SK-N-SH treated with all-trans-retinoic acid at 6 μM for 48 hours (cell line): ENCODE measurements at regions not wholly inside any gene's neighbourhood (a gene's known extent, or its start where the extent isn't known, plus 50 kb on each side); places are given as distances from the start of the nearest gene placed in this dataset.

ENCODE experiments used
- ATAC-seq: fragments of 200-7000 bp; cut with Tn5 transposase; 3 replicates; pipeline ENCODE4 v1.9.1; 2020; ENCODE audit warnings: mild to moderate bottlenecking, moderate library complexity
- ARNTL ChIP-seq: fragments of 450-650 bp; formaldehyde crosslinking; IDR thresholded peaks from 2 replicates; pipeline ENCODE4 v1.5.0; 2020; ENCODE audit warnings: low read depth, mild to moderate bottlenecking, moderate library complexity, borderline replicate concordance
- BACH2 ChIP-seq: fragments of 250-450 bp; sonication (Bioruptor Pico); IDR thresholded peaks from 2 replicates; pipeline ENCODE4 v1.9.0; 2021; ENCODE audit warnings: mild to moderate bottlenecking, borderline replicate concordance
- CREB5 ChIP-seq: fragments of 250-450 bp; sonication (Bioruptor Pico); IDR thresholded peaks from 2 replicates; pipeline ENCODE4 v1.5.1; 2020; ENCODE audit warnings: low read depth, mild to moderate bottlenecking, moderate library complexity
- CSDC2 ChIP-seq: fragments of 250-450 bp; sonication (Bioruptor Pico); IDR thresholded peaks from 2 replicates; pipeline ENCODE4 v1.5.0; 2020; ENCODE audit warnings: mild to moderate bottlenecking, moderate library complexity
- CSRNP3 ChIP-seq: fragments of 250-450 bp; sonication (Bioruptor Pico); IDR thresholded peaks from 2 replicates; pipeline ENCODE4 v1.5.1; 2021; ENCODE audit warnings: mild to moderate bottlenecking, moderate library complexity
- ESRRG ChIP-seq: fragments of 250-450 bp; sonication (Bioruptor Pico); IDR thresholded peaks from 2 replicates; pipeline ENCODE4 v1.6.1; 2021; ENCODE audit warnings: mild to moderate bottlenecking
- ISL1 ChIP-seq: fragments of 250-450 bp; sonication (Bioruptor Pico); IDR thresholded peaks from 2 replicates; pipeline ENCODE4 v2.1.2; 2022; ENCODE audit warnings: mild to moderate bottlenecking, moderate library complexity
- PATZ1 ChIP-seq: fragments of 250-450 bp; sonication (Bioruptor Pico); IDR thresholded peaks from 2 replicates; pipeline ENCODE4 v1.8.0; 2020; ENCODE audit warnings: mild to moderate bottlenecking, moderate library complexity, borderline replicate concordance
- POU6F1 ChIP-seq: fragments of 250-450 bp; sonication (Bioruptor Pico); IDR thresholded peaks from 2 replicates; pipeline ENCODE4 v1.8.0; 2021; ENCODE audit warnings: low read depth, mild to moderate bottlenecking, moderate library complexity, borderline replicate concordance
- SNAI2 ChIP-seq: fragments of 250-450 bp; sonication (Bioruptor Pico); IDR thresholded peaks from 2 replicates; pipeline ENCODE4 v1.5.0; 2020; ENCODE audit warnings: mild to moderate bottlenecking, moderate library complexity
- TCF4 ChIP-seq: fragments of 250-450 bp; sonication (Bioruptor Pico); IDR thresholded peaks from 2 replicates; pipeline ENCODE4 v1.8.0; 2021; ENCODE audit warnings: mild to moderate bottlenecking, moderate library complexity, borderline replicate concordance
- TOX ChIP-seq: fragments of 250-450 bp; sonication (Bioruptor Pico); IDR thresholded peaks from 2 replicates; pipeline ENCODE4 v1.8.0; 2021; ENCODE audit warnings: mild to moderate bottlenecking, moderate library complexity, borderline replicate concordance
- TSHZ2 ChIP-seq: fragments of 250-450 bp; sonication (Bioruptor Pico); IDR thresholded peaks from 2 replicates; pipeline ENCODE4 v1.5.0; 2020; ENCODE audit warnings: mild to moderate bottlenecking, moderate library complexity
- ZC3H10 ChIP-seq: fragments of 250-450 bp; sonication (Bioruptor Pico); IDR thresholded peaks from 2 replicates; pipeline ENCODE4 v1.5.1; 2021; ENCODE audit warnings: mild to moderate bottlenecking, moderate library complexity
- ZFP3 ChIP-seq: fragments of 250-450 bp; sonication (Bioruptor Pico); IDR thresholded peaks from 2 replicates; pipeline ENCODE4 v1.5.0; 2020; ENCODE audit warnings: mild to moderate bottlenecking, moderate library complexity
- ZFP30 ChIP-seq: fragments of 450-650 bp; formaldehyde crosslinking; IDR thresholded peaks from 2 replicates; pipeline ENCODE4 v1.5.0; 2022; ENCODE audit warnings: mild to moderate bottlenecking, moderate library complexity
- ZNF565 ChIP-seq: fragments of 450-650 bp; formaldehyde crosslinking; conservative IDR thresholded peaks from 2 replicates; pipeline ENCODE4 v1.5.0; 2020; ENCODE audit warnings: low read depth, mild to moderate bottlenecking, moderate library complexity
- ZNF70 ChIP-seq: fragments of 450-650 bp; formaldehyde crosslinking; IDR thresholded peaks from 2 replicates; pipeline ENCODE4 v1.5.0; 2020; ENCODE audit warnings: mild to moderate bottlenecking, moderate library complexity
- ZNF8 ChIP-seq: fragments of 450-650 bp; formaldehyde crosslinking; IDR thresholded peaks from 2 replicates; pipeline ENCODE4 v1.5.0; 2020; ENCODE audit warnings: mild to moderate bottlenecking, moderate library complexity

GRCh38 chr15:81532001-81532400 is 158.0 kb upstream of the TMC3 start:
- TF ChIP-seq ZNF565 (CRISPR knock-in tag) (no peak), ESRRG (CRISPR knock-in tag) (no peak), CSDC2 (CRISPR knock-in tag) (no peak), BACH2 (CRISPR knock-in tag) (no peak), ZC3H10 (no peak)
- ATAC-seq = no peak

- no peak; the same call in 1 of the 3 replicates for ATAC-seq
- TF ChIP-seq BACH2 (CRISPR knock-in tag) (no peak), CSRNP3 (CRISPR knock-in tag) (no peak), ARNTL (no peak), ZNF70 (CRISPR knock-in tag) (no peak), ISL1 (CRISPR knock-in tag) (peak; percentile 68)
Observed at GRCh38 chr15:81531109-81531592, 157.1 kb upstream of the TMC3 start.

GRCh38 chr15:81530271-81530691 is 156.3 kb upstream of the TMC3 start:
- TF ChIP-seq ARNTL (no peak), PATZ1 (CRISPR knock-in tag) (no peak), SNAI2 (CRISPR knock-in tag) (no peak), POU6F1 (CRISPR knock-in tag) (no peak), TOX (no peak), TSHZ2 (CRISPR knock-in tag) (no peak), CSDC2 (CRISPR knock-in tag) (peak; percentile 92; the same call in 1 of the 2 replicates), CREB5 (no peak), ISL1 (CRISPR knock-in tag) (peak; percentile 65)
- TF ChIP-seq, all 23 proteins: peak for 2
- ATAC-seq = no peak

- no peak for ATAC-seq
- TF ChIP-seq CSRNP3 (CRISPR knock-in tag) = no peak
- no peak for TF ChIP-seq ESRRG (CRISPR knock-in tag)
- no peak for TF ChIP-seq SNAI2 (CRISPR knock-in tag)
- TF ChIP-seq TCF4 (CRISPR knock-in tag) = no peak
- no peak for TF ChIP-seq TOX
- TF ChIP-seq CREB5 = no peak
- no peak for TF ChIP-seq BACH2 (CRISPR knock-in tag)
- TF ChIP-seq CSDC2 (CRISPR knock-in tag) = no peak
- TF ChIP-seq ZFP30 = no peak
- TF ChIP-seq ZNF565 (CRISPR knock-in tag) = no peak
- no peak for TF ChIP-seq ZFP3 (CRISPR knock-in tag)
- no peak for TF ChIP-seq ZNF8 (CRISPR knock-in tag)
- no peak for TF ChIP-seq ZC3H10
- TF ChIP-seq POU6F1 (CRISPR knock-in tag) = no peak
- TF ChIP-seq ZNF70 (CRISPR knock-in tag) = no peak
Observed at GRCh38 chr15:81529481-81529880, 155.5 kb upstream of the TMC3 start.
